H9 (cell line): ENCODE measurements at regions not wholly inside any gene's neighbourhood (a gene's known extent, or its start where the extent isn't known, plus 50 kb on each side); places are given as distances from the start of the nearest gene placed in this dataset.

Experiments
- DNase-seq: peaks from one replicate; pipeline ENCODE4 v3.0.0-alpha.2; 2017
- H2AFZ ChIP-seq: one replicate; pipeline ENCODE4 v1.6.1; 2013; ENCODE audit warnings: mild to moderate bottlenecking, low read length, control low read depth, moderate library complexity
- H2AK5ac ChIP-seq: 2 replicates; pipeline ENCODE4 v1.6.1; 2013; ENCODE audit warnings: low read length, control low read depth, mixed read lengths; ENCODE audit not compliant: insufficient read length
- H2BK120ac ChIP-seq: one replicate; pipeline ENCODE4 v1.6.1; 2013; ENCODE audit warnings: low read depth, mild to moderate bottlenecking, low read length, control low read depth, inconsistent platforms; ENCODE audit not compliant: poor library complexity, severe bottlenecking
- H2BK12ac ChIP-seq: 2 replicates; pipeline ENCODE4 v1.6.1; 2013; ENCODE audit warnings: low read length, control low read depth, mixed read lengths, low read depth; ENCODE audit not compliant: insufficient read length
- H2BK15ac ChIP-seq: 2 replicates; pipeline ENCODE4 v1.6.1; 2013; ENCODE audit warnings: low read depth, low read length, control low read depth
- H2BK20ac ChIP-seq: one replicate; pipeline ENCODE4 v1.6.1; 2013; ENCODE audit warnings: low read depth, mild to moderate bottlenecking, low read length, control low read depth, inconsistent platforms; ENCODE audit not compliant: poor library complexity, severe bottlenecking
- H2BK5ac ChIP-seq: 2 replicates; pipeline ENCODE4 v1.6.1; 2013; ENCODE audit warnings: low read length, control low read depth, mixed read lengths; ENCODE audit not compliant: insufficient read length
- H3K14ac ChIP-seq: 2 replicates; pipeline ENCODE4 v1.6.1; 2013; ENCODE audit warnings: low read length, control low read depth; ENCODE audit not compliant: insufficient read depth
- H3K18ac ChIP-seq: 2 replicates; pipeline ENCODE4 v1.6.1; 2013; ENCODE audit warnings: low read depth, mild to moderate bottlenecking, mixed read lengths, low read length, control low read depth; ENCODE audit not compliant: insufficient read length
- H3K23ac ChIP-seq: 2 replicates; pipeline ENCODE4 v1.6.1; 2013; ENCODE audit warnings: low read length, control low read depth, mixed read lengths, low read depth; ENCODE audit not compliant: insufficient read length
- H3K23me2 ChIP-seq: 2 replicates; pipeline ENCODE4 v1.6.1; 2013; ENCODE audit warnings: low read depth, mild to moderate bottlenecking, mixed read lengths, low read length, control low read depth; ENCODE audit not compliant: insufficient read length, poor library complexity, severe bottlenecking
- H3K27ac ChIP-seq: 2 replicates; pipeline ENCODE4 v1.5.1; 2013; ENCODE audit warnings: low read length, control low read depth, mixed read lengths, low read depth; ENCODE audit not compliant: insufficient read length
- H3K27me3 ChIP-seq: 2 replicates; pipeline ENCODE4 v1.6.1; 2013; ENCODE audit warnings: low read length, control low read depth, inconsistent platforms; ENCODE audit not compliant: insufficient read depth
- H3K4ac ChIP-seq: 2 replicates; pipeline ENCODE4 v1.6.1; 2013; ENCODE audit warnings: low read depth, mild to moderate bottlenecking, control low read depth, inconsistent platforms, low read length, moderate library complexity
- H3K4me1 ChIP-seq: 2 replicates; pipeline ENCODE4 v1.6.1; 2013; ENCODE audit warnings: low read length, control low read depth, inconsistent platforms; ENCODE audit not compliant: insufficient read depth
- H3K4me2 ChIP-seq: 2 replicates; pipeline ENCODE4 v1.6.1; 2013; ENCODE audit warnings: low read length, control low read depth, mixed read lengths; ENCODE audit not compliant: insufficient read length, insufficient read depth
- H3K56ac ChIP-seq: 2 replicates; pipeline ENCODE4 v1.6.1; 2013; ENCODE audit warnings: low read depth, mild to moderate bottlenecking, mixed read lengths, low read length, control low read depth; ENCODE audit not compliant: insufficient read length
- H3K79me1 ChIP-seq: 2 replicates; pipeline ENCODE4 v1.6.1; 2013; ENCODE audit warnings: low read depth, mild to moderate bottlenecking, moderate library complexity, low read length, control low read depth, inconsistent platforms; ENCODE audit not compliant: insufficient read depth, poor library complexity, severe bottlenecking
- H3K79me2 ChIP-seq: 2 replicates; pipeline ENCODE4 v1.6.1; 2013; ENCODE audit warnings: low read length, control low read depth, inconsistent platforms; ENCODE audit not compliant: insufficient read depth
- H3K9ac ChIP-seq: 2 replicates; pipeline ENCODE4 v1.6.1; 2013; ENCODE audit warnings: low read length, control low read depth, mixed read lengths; ENCODE audit not compliant: insufficient read length; ENCODE audit errors: extremely low read depth
- H3K9me3 ChIP-seq: one replicate; pipeline ENCODE4 v1.6.1; 2013; ENCODE audit warnings: low read depth, low read length, inconsistent platforms; ENCODE audit not compliant: control insufficient read depth
- H3T11ph ChIP-seq: one replicate; pipeline ENCODE4 v1.6.1; 2013; ENCODE audit warnings: mild to moderate bottlenecking, low read length, control low read depth, inconsistent platforms
- H4K20me1 ChIP-seq: one replicate; pipeline ENCODE4 v1.6.1; 2013; ENCODE audit not compliant: control insufficient read depth, insufficient read length, insufficient read depth
- H4K5ac ChIP-seq: 2 replicates; pipeline ENCODE4 v1.6.1; 2013; ENCODE audit warnings: low read depth, mild to moderate bottlenecking, mixed read lengths, low read length, control low read depth; ENCODE audit not compliant: insufficient read length
- H4K8ac ChIP-seq: replicated peaks from 2 replicates; pipeline ENCODE4 v1.6.1; 2013; ENCODE audit warnings: low read length, control low read depth, mixed read lengths, low read depth; ENCODE audit not compliant: insufficient read length
- H4K91ac ChIP-seq: 2 replicates; pipeline ENCODE4 v1.6.1; 2013; ENCODE audit warnings: low read depth, mild to moderate bottlenecking, moderate library complexity, mixed read lengths, low read length, control low read depth; ENCODE audit not compliant: insufficient read length
- H3K27ac Mint-ChIP-seq, 3 experiments: 2 replicates in 2 of 3; 3 replicates in 1 of 3; pipeline ENCODE4 v1.8.0; 2020 to 2021; ENCODE audit warnings: mixed read lengths in 3 of 3, mild to moderate bottlenecking in 1 of 3, moderate library complexity in 1 of 3
- H3K27me3 Mint-ChIP-seq: 2 replicates; pipeline ENCODE4 v1.8.0; 2021; ENCODE audit warnings: low read depth, mild to moderate bottlenecking, moderate library complexity, mixed read lengths
- H3K36me3 Mint-ChIP-seq, 3 experiments: 2 replicates in 2 of 3; 3 replicates in 1 of 3; pipeline ENCODE4 v1.8.0; 2020 to 2021; ENCODE audit warnings: low read depth in 3 of 3, mixed read lengths in 3 of 3; ENCODE audit not compliant: insufficient read depth in 1 of 3
- H3K4me1 Mint-ChIP-seq, 2 experiments: 2 replicates each; pipeline ENCODE4 v1.8.0; 2020; ENCODE audit warnings: mixed read lengths in 2 of 2
- H3K4me3 Mint-ChIP-seq, 2 experiments: 2 replicates in 1 of 2; 3 replicates in 1 of 2; pipeline ENCODE4 v1.8.0; 2020 to 2021; ENCODE audit warnings: mild to moderate bottlenecking in 2 of 2, mixed read lengths in 2 of 2, moderate library complexity in 1 of 2
- H3K9me3 Mint-ChIP-seq, 2 experiments: 2 replicates in 1 of 2; 3 replicates in 1 of 2; pipeline ENCODE4 v1.8.0; 2020; ENCODE audit warnings: mild to moderate bottlenecking in 2 of 2, mixed read lengths in 2 of 2, moderate library complexity in 1 of 2
- CTCF ChIP-seq: fragments of 200-600 bp; sonication (generic); conservative IDR thresholded peaks from 3 replicates; pipeline ENCODE4 v1.8.0; 2021; ENCODE audit warnings: antibody characterized with exemption, mild to moderate bottlenecking
- WGBS: extraction: QIAGEN DNeasy Blood & Tissue Kit; methylation state at CpG from one replicate; pipeline ENCODE4 v1.1.7; 2013; ENCODE audit warnings: missing lambda C conversion rate, low lambda C conversion rate, mixed read lengths; ENCODE audit not compliant: insufficient read length; ENCODE audit errors: extremely low coverage; 5-methylcytosine and 5-hydroxymethylcytosine counted together

- Histone ChIP-seq H3K23ac (no peak overlapping the region), H3K56ac (no peak overlapping the region), H2AFZ (no peak overlapping the region), H3K18ac (no peak overlapping the region), H3K79me1 (no peaks in the 10 kb centered on the region), H3K23me2 (no peaks in the 10 kb centered on the region), H4K8ac (no peak overlapping the region), H3K27ac (no peak overlapping the region), H3K9ac (no peak overlapping the region), H3K4me2 (no peak overlapping the region), H2BK5ac (no peak overlapping the region), H2BK15ac (no peak overlapping the region), H2BK20ac (no peak overlapping the region), H2AK5ac (no peak overlapping the region), H3K4ac (no peak overlapping the region), H3K27me3 (no peaks in the 10 kb centered on the region), H4K20me1 (no peaks in the 10 kb centered on the region), H2BK120ac (no peak overlapping the region), H4K5ac (no peak overlapping the region), H3K14ac (no peak overlapping the region), H2BK12ac (no peak overlapping the region), H3K79me2 (no peaks in the 10 kb centered on the region), H4K91ac (no peak overlapping the region), H3T11ph (no peak overlapping the region), H3K9me3 (no peaks in the 10 kb centered on the region), H3K4me1 (no peaks in the 10 kb centered on the region)
- Mint-ChIP-seq H3K4me3 (no peak overlapping the region), H3K36me3 (no peaks in the 10 kb centered on the region), H3K27me3 (peaks cover 7% of the 10 kb centered on the region), H3K4me1 (peaks cover 0 to 2% of the 10 kb centered on the region in 2 experiments; a peak in 2 of 4 replicates), H3K9me3 (no peaks in the 10 kb centered on the region), H3K27ac (no peak overlapping the region)
- no peak for TF ChIP-seq CTCF
- no peak for DNase-seq
- no CpG with 5 or more reads among the region's 7 CpGs for WGBS
Observed at GRCh38 chr11:112886434-112887370, 74.5 kb upstream of the NCAM1 start.
